ENCODE measurements at regions not wholly inside any gene's neighbourhood (a gene's known extent, or its start where the extent isn't known, plus 50 kb on each side); places are given as distances from the start of the nearest gene placed in this dataset.

GRCh38 chr9:82104252-82104651 lies 115.7 kb downstream of the SPATA31D1 start:
- TF ChIP-seq CTCF (conservative IDR thresholded peaks at IDR 0.05) = no peak
- no peak for TF ChIP-seq ZFX (IDR thresholded peaks at IDR 0.05)
